Keratinocyte (primary cell): ENCODE measurements at regions not wholly inside any gene's neighbourhood (a gene's known extent, or its start where the extent isn't known, plus 50 kb on each side); places are given as distances from the start of the nearest gene placed in this dataset.

Source experiments
- DNase-seq: peaks from one replicate; pipeline ENCODE4 v3.0.0-alpha.2; 2011; ENCODE audit warnings: low read depth, missing footprints, low spot score
- FAIRE-seq: peaks from 2 replicates; lab custom pipeline; 2011; peaks lifted over from hg19 to GRCh38; lab: Jason Lieb, UNC
- H2AFZ ChIP-seq: 2 replicates; pipeline ENCODE4 v1.6.0; 2012; ENCODE audit warnings: low read length, control low read depth, inconsistent platforms; ENCODE audit not compliant: control insufficient read depth
- H3K27ac ChIP-seq: 2 replicates; pipeline ENCODE4 v1.5.1; 2011; ENCODE audit warnings: low read length; ENCODE audit not compliant: control insufficient read depth, insufficient read depth
- H3K27me3 ChIP-seq: 3 replicates; pipeline ENCODE4 v1.6.0; 2011; ENCODE audit warnings: low read length; ENCODE audit not compliant: control insufficient read depth, insufficient read depth; ENCODE audit errors: extremely low read depth
- H3K36me3 ChIP-seq, 2 experiments: 2 replicates in 1 of 2; 3 replicates in 1 of 2; pipeline ENCODE4 v1.5.1; 2011; ENCODE audit warnings: low read length in 2 of 2, mild to moderate bottlenecking in 1 of 2; ENCODE audit not compliant: control insufficient read depth in 2 of 2, insufficient read depth in 2 of 2; ENCODE audit errors: extremely low read depth in 1 of 2
- H3K4me1 ChIP-seq: 3 replicates; pipeline ENCODE4 v1.5.1; 2011; ENCODE audit warnings: low read length; ENCODE audit not compliant: control insufficient read depth, insufficient read depth; ENCODE audit errors: extremely low read depth
- H3K4me2 ChIP-seq: 3 replicates; pipeline ENCODE4 v1.6.0; 2011; ENCODE audit warnings: low read depth, low read length; ENCODE audit not compliant: control insufficient read depth, insufficient read depth; ENCODE audit errors: extremely low read depth
- H3K4me3 ChIP-seq, 3 experiments: fragments of 200-600 bp in 1 of 3; sonication (generic) in 1 of 3; 2 replicates in 2 of 3; 3 replicates in 1 of 3; pipeline ENCODE4 v1.5.1; 2011 to 2016; ENCODE audit warnings: low read length in 3 of 3, mild to moderate bottlenecking in 3 of 3, control low read depth in 2 of 3, inconsistent platforms in 1 of 3, low read depth in 1 of 3, mixed read lengths in 1 of 3, mixed run types in 1 of 3, moderate library complexity in 1 of 3; ENCODE audit not compliant: control insufficient read depth in 2 of 3, insufficient read depth in 2 of 3; ENCODE audit errors: extremely low read depth in 1 of 3
- H3K79me2 ChIP-seq: 2 replicates; pipeline ENCODE4 v1.6.0; 2012; ENCODE audit warnings: low read length; ENCODE audit not compliant: control insufficient read depth, insufficient read depth
- H3K9ac ChIP-seq: 3 replicates; pipeline ENCODE4 v1.6.0; 2011; ENCODE audit warnings: low read length; ENCODE audit not compliant: control insufficient read depth, insufficient read depth; ENCODE audit errors: extremely low read depth
- H3K9me1 ChIP-seq: 3 replicates; pipeline ENCODE4 v1.6.0; 2011; ENCODE audit warnings: low read length; ENCODE audit not compliant: control insufficient read depth, insufficient read depth; ENCODE audit errors: extremely low read depth
- H3K9me3 ChIP-seq: 2 replicates; pipeline ENCODE4 v1.5.1; 2012; ENCODE audit warnings: low read depth, low read length; ENCODE audit not compliant: control insufficient read depth
- H4K20me1 ChIP-seq: 3 replicates; pipeline ENCODE4 v1.6.0; 2011; ENCODE audit warnings: low read length; ENCODE audit not compliant: control insufficient read depth, insufficient read depth; ENCODE audit errors: extremely low read depth
- CTCF ChIP-seq, 3 experiments: IDR thresholded peaks in 1 of 3; conservative IDR thresholded peaks in 1 of 3; optimal IDR thresholded peaks in 1 of 3; 2 replicates in 2 of 3; 3 replicates in 1 of 3; pipeline versions ENCODE3 to v1.5.1; 2011; ENCODE audit warnings: low read length in 3 of 3, mild to moderate bottlenecking in 3 of 3, moderate library complexity in 2 of 3, control low read depth in 1 of 3, inconsistent platforms in 1 of 3; ENCODE audit not compliant: insufficient read depth in 2 of 3; ENCODE audit errors: extremely low read depth in 1 of 3
- EZH2 ChIP-seq: IDR thresholded peaks from one replicate; pipeline ENCODE4 v1.6.1; 2012; ENCODE audit warnings: inconsistent platforms, mild to moderate bottlenecking, low read length, moderate library complexity
- dilution Hi-C: fragments of 300-500 bp; cut with MboI; formaldehyde crosslinking; loops from one replicate; pipeline ENCODE4 v1.7.0; 2020; ENCODE audit warnings: low sequenced_read_pairs; ENCODE audit not compliant: extremely low pct_ligation_motif_present

GRCh38 chr16:89035669-89036570 lies 57.7 kb upstream of the ACSF3 start:
- no peak for TF ChIP-seq CTCF (optimal IDR thresholded peaks at IDR 0.05 in 1 of 3, IDR thresholded peaks at IDR 0.05 in 1 of 3, conservative IDR thresholded peaks at IDR 0.05 in 1 of 3; ENCODE audit: extremely low read depth in 1 of 3, insufficient read depth in 2 of 3, low read length in 3 of 3)
- TF ChIP-seq EZH2, result no peak
- H3K27me3 ChIP-seq, result peaks cover 9% of the 10 kb centered on the region
- no peak overlapping the region for H3K27ac ChIP-seq
- no peak for DNase-seq
- H2AFZ ChIP-seq, result no peak overlapping the region
- no peaks in the 10 kb centered on the region for H3K4me1 ChIP-seq
- dilution Hi-C loops, result no loop called here
- no peaks in the 10 kb centered on the region for H3K9me1 ChIP-seq
- no peak for FAIRE-seq
- H3K9me3 ChIP-seq, result no peaks in the 10 kb centered on the region
- no peak overlapping the region for H3K9ac ChIP-seq
- no peaks in the 10 kb centered on the region for H3K79me2 ChIP-seq
- no peaks in the 10 kb centered on the region for H4K20me1 ChIP-seq
- no peak overlapping the region for H3K4me3 ChIP-seq
- H3K36me3 ChIP-seq, result no peaks in the 10 kb centered on the region
- no peak overlapping the region for H3K4me2 ChIP-seq

GRCh38 chr16:89036776-89037175 lies 56.9 kb upstream of the ACSF3 start:
- TF ChIP-seq EZH2 (no peak), CTCF (optimal IDR thresholded peaks at IDR 0.05 in 1 of 3, IDR thresholded peaks at IDR 0.05 in 1 of 3, conservative IDR thresholded peaks at IDR 0.05 in 1 of 3; ENCODE audit: extremely low read depth in 1 of 3, insufficient read depth in 2 of 3, low read length in 3 of 3) (no peak)
- no peak overlapping the region for H2AFZ ChIP-seq
- no peak overlapping the region for H3K4me3 ChIP-seq
- no peaks in the 10 kb centered on the region for H3K79me2 ChIP-seq
- no peak for DNase-seq
- H3K4me1 ChIP-seq, result no peaks in the 10 kb centered on the region
- H3K9me3 ChIP-seq, result no peaks in the 10 kb centered on the region
- H4K20me1 ChIP-seq, result no peaks in the 10 kb centered on the region
- H3K9me1 ChIP-seq, result no peaks in the 10 kb centered on the region
- FAIRE-seq, result no peak
- no peak overlapping the region for H3K27ac ChIP-seq
- no peak overlapping the region for H3K4me2 ChIP-seq
- dilution Hi-C loops, result no loop called here
- no peaks in the 10 kb centered on the region for H3K36me3 ChIP-seq
- peaks cover 9% of the 10 kb centered on the region for H3K27me3 ChIP-seq
- H3K9ac ChIP-seq, result no peak overlapping the region
